NCI-H82 treated with DMSO at 0.1 percent for 48 hours (cell line): ENCODE measurements at regions not wholly inside any gene's neighbourhood (a gene's known extent, or its start where the extent isn't known, plus 50 kb on each side); places are given as distances from the start of the nearest gene placed in this dataset.
A peak's percentile ranks its signal among the peaks of the same experiment; 100 is the strongest.

Experiments used
- DNase-seq: peaks from one replicate; lab custom pipeline; 2025; ENCODE audit not compliant: unreplicated experiment; lab: John Stamatoyannopoulos, UW

GRCh38 chr2:204225671-204226073, 289.1 kb downstream of the ICOS start:
- no peak for DNase-seq

DNA sequence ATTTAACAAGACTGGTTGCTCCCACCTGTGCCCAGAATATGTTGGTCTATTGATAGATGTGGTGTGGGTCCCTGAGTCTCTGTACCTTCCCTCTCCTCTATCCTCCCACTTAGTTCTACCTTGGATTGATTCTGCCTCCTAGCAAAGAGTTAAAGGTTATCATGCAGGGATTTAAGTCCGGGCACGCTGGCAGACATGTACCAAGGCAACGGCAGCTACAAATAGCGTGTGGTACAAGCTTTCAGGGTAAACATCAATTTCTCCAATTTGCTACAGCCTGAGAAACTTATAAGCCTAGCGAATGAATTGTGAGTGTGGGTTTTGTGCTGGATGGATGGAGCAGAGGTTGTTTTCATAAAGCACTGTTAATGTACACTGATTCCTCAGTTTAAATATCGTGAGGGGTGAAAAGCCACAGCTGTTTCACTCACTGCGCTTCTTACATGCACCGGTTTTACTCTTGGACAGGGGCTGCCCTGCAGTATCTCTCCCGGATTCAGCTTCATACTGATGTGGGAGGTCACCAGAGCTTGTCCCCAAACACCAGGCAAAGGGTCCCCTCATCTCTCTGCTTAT, 289.8 kb downstream of the ICOS start:
- DNase-seq: no peak

GRCh38 chr2:204228169-204228886, 291.8 kb downstream of the ICOS start:
- DNase-seq: peak; percentile 99

DNA sequence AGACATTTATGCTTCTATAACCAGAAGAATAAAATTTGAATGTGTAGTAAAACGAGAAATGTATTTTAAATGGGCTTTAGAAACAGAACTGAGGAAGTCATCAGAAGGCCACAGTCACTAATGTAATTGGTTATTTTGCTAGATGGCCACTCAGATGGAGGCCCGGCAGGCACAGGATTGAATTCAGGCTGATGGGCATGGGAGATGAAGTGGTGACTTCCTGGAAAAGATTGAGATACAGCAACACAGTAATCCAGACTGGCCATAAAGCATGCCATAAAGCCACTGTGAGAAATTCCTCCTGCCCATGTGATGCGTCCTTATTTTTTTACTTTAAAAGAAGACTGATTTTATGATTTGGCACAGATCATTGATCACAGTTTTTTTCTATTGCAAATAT, 297.7 kb downstream of the ICOS start:
- DNase-seq: no peak

DNA sequence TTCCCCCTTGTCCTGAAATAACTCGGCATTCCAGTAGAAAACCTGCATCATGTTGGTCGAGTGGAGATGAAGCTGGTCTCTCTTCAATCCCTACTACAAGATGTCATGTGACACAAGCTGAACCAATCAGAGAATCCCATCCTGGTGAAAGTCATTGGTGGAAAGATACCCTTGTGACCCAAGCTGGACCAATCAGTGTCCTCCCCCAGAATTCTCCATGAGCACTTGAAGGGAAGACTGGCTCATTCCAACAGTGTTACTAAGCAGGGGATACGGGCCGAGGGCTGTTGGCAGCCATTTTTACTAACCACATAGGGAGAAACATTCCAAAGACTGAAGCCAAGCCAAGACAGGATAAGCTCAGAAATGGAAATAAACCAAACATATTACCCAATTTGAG, 298.3 kb downstream of the ICOS start:
- DNase-seq: no peak

GRCh38 chr2:204237416-204237815, 300.9 kb downstream of the ICOS start:
- DNase-seq: no peak

DNA sequence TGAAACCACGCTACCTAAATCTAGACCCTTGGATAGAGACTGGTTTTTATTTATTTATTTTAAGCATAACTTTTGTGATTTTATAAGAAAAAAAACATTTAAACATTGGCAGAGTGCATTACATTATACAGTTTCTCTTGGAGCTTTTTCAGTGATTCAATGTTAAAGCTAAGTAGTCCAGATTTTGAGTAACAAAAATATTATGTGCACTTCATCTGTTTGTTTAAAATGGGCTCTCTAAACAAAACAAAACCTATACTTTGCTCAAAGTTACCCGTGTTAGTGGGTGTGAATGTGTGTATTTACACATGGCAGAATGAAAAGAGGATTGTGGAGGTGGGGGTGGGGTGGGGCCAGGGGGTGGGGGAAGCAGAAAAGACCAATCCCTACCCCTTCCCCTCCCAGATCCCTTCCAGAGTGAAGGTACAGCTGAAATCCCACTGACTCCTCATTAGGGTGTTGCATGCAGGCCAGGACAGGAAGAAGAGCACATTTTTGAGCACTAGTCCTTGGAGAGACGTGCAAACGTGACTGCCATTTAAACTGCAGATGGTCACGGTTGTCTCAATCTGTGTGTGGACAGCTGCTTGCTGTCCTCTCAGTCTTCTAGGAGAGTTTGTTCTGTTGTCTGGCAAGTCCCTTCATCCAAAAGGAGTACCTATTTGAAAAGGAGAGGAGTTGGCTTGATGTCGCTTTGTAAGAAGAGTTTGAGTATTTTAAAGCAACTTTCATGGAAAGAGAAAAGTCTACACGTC, 303.0 kb downstream of the ICOS start:
- DNase-seq: no peak

DNA sequence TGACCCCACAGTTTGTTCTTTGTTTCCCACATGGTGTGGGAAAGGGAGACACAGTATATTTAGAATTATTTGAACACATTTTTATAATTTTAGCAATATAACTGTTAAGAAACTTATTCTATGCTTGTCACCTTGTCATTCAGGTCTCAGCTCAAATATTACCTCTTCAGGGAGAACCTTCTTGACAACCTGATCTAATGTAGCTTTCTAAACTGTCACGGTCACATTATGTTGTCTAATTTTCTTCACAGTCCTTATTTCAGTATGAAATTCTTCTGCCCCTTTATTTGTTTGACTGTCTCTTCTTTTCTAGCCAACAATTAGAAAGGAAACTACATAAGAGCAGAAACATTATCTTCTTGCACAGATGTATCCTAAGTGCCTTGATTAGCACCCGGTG, 304.3 kb upstream of the PARD3B start:
- no peak for DNase-seq

DNA sequence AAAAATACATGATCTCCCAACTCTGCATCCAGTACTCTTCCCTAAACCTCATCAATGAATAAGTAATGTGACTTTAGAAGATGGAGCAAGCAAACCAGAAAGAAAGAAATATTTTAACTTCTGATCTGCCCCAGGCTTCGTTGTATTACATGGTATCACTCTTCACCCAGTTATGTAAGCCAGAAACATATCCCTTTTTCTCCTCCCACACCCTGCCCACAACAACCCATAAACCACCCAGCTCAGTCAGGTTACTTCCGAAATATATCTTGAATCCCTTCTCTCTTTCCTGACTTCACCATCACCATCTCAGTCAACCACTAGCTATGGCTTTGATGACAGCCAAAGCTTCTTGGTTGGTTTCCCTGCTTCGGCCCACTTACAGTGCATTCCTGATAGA, 295.8 kb upstream of the PARD3B start:
- no peak for DNase-seq

GRCh38 chr2:204250692-204251091, 294.6 kb upstream of the PARD3B start:
- no peak for DNase-seq

GRCh38 chr2:204251158-204251997, 293.9 kb upstream of the PARD3B start:
- no peak for DNase-seq

GRCh38 chr2:204251998-204252376, 293.3 kb upstream of the PARD3B start:
- no peak for DNase-seq

GRCh38 chr2:204255071-204255470, 290.2 kb upstream of the PARD3B start:
- DNase-seq: no peak

- no peak for DNase-seq
Measured at GRCh38 chr2:204255526-204255925, 289.7 kb upstream of the PARD3B start.

DNA sequence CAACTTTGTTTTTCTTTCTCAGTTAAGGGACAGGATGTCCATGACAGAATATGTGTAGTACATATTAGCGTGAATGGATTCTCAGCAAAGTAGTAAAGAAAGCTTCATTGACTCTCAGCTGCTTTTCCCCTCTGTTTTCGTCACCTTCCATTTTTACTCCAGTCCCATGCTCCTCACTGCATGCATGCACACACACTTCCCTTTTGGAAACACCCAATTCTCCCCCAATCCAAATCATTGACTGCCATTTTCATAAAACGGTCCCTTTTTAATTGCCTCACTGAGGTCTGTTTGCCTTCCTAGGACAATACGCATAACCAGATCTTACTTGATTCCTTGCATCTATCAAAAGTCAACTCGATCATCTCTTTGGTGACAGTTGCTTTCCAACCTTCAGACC, 287.5 kb upstream of the PARD3B start:
- no peak for DNase-seq

- DNase-seq: no peak
Measured at GRCh38 chr2:204258890-204259289, 286.4 kb upstream of the PARD3B start.

GRCh38 chr2:204260162-204260877, 285.0 kb upstream of the PARD3B start:
- DNase-seq: peak; percentile 46

GRCh38 chr2:204260901-204261300, 284.4 kb upstream of the PARD3B start:
- peak; percentile 99 for DNase-seq

GRCh38 chr2:204261846-204262245, 283.4 kb upstream of the PARD3B start:
- no peak for DNase-seq

- DNase-seq: no peak
Measured at GRCh38 chr2:204264085-204264553, 281.2 kb upstream of the PARD3B start.
